ENCODE measurements at regions not wholly inside any gene's neighbourhood (a gene's known extent, or its start where the extent isn't known, plus 50 kb on each side); places are given as distances from the start of the nearest gene placed in this dataset.

DNA sequence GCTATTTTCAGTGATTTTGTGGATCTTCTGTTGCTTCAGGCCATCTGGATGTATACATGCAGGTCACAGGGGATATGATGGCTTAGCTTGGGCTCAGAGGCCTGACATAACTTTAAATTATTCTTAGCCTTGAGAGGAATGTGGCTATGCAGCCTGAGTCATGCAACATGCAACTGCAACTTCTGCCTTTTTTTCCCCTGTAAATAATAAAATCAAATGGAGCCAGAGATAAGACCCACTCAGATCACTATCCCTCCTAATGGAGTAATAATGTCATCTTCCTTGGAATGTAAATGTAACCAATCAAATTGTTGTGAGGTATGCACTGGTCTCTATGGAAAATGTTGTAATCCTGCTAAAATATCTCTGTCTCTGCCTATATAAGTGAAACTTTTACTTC is 54.9 kb downstream of the MAGEB17 start:
- no peak for DNase-seq (ENCODE audit: low read depth in 2 of 2)

DNA sequence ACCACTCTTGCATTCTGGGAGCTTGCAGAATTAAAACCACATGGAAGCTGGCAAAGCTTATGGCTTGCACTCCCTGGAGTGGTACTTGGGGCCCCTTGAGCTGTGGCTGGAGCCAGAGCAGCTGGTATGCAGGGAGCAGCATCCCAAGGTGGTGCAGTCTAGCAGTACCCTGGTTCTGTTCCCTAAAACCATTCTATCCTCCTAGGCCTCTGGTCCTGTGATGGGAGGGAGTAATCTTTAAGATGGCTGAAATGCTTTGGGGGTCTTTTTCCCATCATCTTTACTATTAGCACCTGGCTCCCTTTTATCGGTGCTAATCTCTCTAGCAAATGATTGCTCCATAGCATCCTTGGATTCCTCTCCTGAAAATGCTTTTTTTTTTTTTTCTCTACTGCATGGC is 56.1 kb downstream of the MAGEB17 start:
- DNase-seq (ENCODE audit: low read depth in 2 of 2), result no peak

DNA sequence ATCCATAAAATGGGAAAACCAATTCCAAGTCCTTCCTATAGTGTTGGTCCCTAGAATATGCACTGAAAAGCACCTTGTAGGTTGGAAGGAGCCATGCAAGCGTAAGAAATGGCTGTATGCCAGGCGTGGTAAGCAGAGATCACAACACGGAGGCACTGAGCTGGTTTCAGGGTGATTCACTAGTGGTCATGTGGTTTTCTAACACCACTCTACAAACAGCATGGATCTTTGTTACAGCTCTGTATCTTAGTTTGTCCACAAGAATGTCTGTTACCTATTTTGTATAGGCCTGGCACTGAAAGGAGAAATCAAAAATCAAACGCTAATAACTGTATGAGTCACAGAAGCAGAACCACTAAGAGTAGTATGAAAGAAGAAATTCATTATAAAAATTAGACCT is 71.9 kb downstream of the MAGEB17 start:
- DNase-seq (ENCODE audit: low read depth in 2 of 2), result no peak

DNA sequence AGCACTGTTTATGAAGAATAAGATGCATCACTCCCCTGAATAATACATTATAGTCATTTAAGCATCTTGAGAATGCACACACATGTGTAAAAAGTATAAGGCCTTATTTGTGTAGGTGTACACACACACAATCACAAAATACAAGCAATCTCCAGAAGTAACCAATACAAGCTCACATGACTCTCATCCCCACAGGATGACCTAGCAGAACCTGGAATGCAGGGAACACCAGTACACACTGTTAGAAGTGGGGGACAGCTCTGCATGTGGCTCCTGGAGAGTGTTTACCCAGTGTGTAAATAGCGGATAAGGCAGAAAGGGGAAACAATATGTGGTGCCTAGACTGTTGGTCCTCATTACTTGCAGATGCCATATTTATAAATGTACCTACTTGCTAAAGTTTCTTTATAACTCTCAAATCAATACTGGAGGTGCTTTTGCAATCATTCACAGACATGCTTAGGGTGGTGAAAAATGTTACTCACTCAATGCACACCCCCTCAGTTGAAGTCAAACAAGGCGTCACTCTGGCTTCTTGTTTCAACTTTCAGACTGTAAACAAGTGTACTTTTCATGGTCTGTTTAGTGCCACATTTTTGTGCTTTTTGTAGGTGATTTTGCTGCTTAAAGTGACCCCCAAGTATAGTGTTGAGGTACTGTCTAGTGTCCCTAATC is 73.1 kb downstream of the MAGEB17 start:
- no peak for DNase-seq (ENCODE audit: low read depth in 2 of 2)

DNA sequence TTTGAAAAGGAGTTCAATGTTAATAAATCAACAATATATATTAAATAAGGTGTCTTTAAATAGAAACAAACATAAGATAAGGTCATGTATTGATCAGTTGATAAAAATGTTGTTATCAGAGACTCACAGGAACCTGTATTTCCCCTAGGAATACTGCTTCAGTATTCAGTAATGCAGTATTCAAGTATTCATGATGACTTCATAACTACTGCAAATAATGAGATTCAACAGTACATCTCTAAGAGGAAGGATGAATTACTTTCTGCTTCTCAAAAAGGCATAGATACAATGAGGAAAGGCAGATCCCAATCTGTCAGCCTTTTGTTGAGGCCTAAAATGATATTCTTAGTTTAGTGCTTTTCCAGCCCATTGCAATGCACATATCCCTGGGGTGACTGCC is 73.7 kb downstream of the MAGEB17 start:
- DNase-seq (ENCODE audit: low read depth in 2 of 2), result no peak

DNA sequence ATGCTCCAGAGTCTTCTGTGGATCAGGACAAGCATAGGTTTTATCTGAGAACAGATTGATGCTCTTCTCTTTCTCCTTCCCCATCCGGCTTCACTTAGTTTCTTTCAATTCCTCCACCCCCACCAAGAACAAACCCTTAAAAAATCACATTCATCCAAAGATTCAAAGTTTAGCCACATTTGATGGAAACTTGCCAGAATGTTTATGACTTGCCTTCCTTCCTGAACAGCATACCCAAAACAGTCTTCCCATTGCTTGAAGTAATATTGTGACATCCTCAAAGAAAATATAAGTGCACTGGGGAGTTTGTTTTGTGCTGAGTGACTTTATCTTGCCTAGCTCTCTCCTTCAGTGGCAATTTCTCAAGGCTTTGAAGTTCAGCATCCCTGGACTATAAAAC is 83.0 kb downstream of the MAGEB17 start:
- no peak for DNase-seq (ENCODE audit: low read depth in 2 of 2)

DNA sequence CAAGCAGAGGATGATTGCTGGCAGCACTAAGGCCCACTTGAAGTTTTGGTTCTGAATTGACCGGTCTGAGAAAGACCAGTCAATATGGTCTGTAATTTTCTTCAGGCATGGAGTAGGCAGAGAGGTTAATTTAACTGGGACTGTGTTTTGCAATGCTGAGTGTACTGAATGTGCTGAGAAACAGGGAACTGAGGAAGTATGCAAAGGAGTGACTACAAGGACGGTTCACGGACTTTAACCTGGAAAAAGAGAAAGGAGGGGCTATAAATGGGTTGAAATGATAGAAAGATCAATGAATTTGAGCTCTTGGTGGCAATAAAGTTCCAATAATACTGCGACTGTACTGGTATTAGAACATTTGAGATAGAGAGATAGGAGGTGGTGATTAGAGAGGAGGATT is 84.5 kb downstream of the MAGEB17 start:
- no peak for DNase-seq (ENCODE audit: low read depth in 2 of 2)

DNA sequence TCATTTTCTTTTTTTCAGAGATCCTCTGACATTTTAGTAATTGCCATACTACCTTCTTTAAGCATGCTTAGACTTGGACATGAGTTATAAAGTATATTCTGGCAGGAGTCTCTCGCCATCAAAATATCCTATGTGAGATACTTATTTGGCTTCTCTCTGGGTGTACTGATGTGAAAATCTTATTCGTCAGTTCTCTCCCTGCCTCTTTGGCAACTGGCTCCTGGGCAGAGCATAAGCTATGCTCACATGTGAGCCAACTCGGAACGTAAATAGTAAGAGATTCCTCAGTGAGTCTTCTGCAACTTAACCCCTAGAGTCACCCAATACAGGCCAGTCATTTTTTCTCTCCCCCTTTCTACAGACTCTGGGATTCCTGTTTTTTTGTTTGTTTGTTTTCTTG is 91.6 kb downstream of the MAGEB17 start:
- DNase-seq (ENCODE audit: low read depth in 2 of 2), result no peak

DNA sequence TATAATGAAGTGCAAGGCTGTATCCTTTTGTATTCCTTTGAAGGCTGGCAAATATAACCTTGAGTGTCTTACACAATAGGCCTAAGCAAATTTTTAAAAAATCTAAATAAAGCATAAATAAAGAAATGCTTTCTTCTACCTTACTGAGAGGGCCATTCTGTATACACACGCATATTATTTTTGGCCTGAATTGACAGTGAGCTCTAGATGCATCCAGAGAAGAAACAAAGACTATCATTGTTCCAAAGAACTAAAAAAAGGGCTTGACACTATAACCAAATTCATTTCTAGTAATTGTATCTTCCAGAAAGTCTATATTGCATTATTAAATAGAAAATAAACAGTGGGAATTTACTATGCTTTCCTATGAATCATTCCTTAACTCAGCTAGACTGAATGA is 100.2 kb downstream of the MAGEB17 start:
- DNase-seq (ENCODE audit: low read depth in 2 of 2), result no peak

DNA sequence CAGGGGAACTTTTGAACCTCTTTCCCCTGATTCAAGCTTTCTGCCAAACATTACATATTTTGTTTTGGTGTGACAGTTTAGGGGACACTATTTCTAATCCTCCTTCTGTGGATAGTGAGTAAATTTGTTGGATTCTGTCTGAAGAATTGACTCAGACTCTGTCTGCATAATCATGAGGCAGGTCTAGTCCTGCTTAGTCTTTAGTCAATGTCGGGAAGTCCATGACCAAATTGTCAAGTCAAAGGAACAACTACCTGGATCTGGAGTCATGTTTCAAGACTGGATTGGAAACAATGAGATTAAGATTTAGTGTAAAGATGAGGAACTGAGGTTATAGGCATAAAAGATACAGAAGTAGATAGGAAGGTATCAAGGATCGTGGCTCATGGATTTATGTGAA is 100.9 kb downstream of the MAGEB17 start:
- DNase-seq (ENCODE audit: low read depth in 2 of 2), result no peak

DNA sequence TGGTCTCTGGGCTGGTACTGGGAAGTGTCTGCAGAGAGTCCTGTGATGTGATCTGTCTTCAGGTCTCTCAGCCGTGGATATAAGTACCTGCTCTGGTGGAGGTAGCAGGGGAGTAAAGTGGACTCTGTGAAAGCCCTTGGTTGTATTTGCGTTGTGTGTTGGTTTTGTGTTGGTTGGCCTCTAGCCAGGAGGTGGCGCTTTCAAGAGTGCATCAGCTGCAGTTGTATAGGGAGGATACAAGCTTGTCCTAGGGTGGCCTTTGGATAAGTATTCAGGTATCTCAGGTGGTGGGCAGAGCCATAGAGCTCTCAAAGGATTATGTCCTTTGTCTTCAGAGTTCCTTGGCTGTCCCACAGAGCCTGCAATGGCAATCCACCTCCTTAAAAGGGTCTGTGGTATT is 111.6 kb downstream of the MAGEB17 start:
- DNase-seq (ENCODE audit: low read depth in 2 of 2), result no peak

DNA sequence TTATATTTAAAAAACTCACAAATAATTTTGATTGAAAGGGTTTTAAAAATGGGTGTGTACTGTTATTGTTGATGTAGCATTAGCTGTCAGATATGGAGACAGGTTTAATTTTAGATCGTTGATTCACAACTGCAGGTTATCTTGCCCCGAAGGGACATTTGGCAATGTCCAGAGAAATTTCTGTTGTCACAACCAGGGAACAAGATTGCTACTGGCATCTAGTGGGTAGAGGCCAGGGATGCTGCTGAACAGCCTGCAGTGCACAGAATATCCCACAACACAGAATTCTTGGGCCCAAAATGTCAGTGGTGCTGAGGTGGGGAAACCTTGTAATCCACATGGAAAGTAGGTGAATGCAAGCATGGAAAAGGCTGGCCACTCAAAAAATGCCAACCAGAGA is 114.9 kb downstream of the MAGEB17 start:
- no peak for DNase-seq (ENCODE audit: low read depth in 2 of 2)

DNA sequence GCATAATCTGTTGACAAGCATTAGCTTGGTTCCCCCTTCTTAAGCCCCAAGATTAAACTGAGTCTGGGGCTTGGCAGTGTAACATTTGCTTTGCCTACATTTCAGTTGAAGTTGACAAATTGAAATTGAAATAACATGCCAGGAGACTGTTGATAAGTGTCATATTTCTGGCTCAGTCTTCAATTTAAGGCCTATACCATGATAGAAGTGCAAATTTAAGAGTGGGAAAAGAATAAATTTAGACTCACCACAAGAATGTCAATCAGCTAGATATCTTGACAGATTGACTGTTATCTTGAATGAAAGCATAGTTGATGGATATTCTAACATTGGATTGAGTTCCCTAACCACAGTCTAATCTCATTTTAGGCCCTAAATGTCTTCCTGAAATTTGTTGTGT is 117.6 kb downstream of the MAGEB17 start:
- DNase-seq (ENCODE audit: low read depth in 2 of 2), result no peak

DNA sequence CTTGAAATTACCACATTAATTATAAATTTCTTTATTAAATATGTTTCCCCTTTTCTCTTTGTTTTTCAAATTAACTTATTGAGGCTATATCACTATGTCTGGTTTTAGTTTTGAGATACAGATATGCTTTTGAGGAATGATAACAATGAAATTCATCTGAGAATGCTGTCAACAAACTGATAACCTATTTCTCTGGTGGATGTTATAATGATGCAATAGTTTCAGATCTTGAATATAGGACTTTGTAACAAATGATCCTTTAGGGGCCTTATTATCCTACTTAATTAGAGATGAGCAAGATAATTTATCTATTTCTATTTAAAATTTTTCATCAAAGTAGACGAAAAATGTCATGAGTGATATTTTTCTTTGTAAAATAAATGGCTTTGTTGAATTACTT is 123.7 kb downstream of the MAGEB17 start:
- no peak for DNase-seq (ENCODE audit: low read depth in 2 of 2)

DNA sequence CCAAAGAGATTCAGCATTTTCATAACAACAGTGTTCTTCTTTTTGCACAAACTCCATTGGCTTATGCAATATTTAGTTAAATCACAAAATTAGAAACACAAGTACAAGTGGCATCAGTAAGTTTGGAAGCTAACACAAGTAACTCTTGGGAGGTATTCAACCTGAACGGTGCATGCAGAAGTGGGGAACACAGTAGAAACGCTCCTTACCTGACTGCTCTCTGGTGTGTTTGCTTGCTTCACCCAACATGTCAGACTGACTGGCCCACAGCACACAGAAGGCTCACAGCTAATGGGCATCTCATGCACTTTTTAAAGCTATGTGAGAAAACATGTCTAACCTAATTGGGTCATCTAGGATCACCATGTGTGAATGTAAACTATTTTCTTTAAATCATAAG is 133.6 kb downstream of the MAGEB17 start:
- DNase-seq (ENCODE audit: low read depth in 2 of 2), result no peak

DNA sequence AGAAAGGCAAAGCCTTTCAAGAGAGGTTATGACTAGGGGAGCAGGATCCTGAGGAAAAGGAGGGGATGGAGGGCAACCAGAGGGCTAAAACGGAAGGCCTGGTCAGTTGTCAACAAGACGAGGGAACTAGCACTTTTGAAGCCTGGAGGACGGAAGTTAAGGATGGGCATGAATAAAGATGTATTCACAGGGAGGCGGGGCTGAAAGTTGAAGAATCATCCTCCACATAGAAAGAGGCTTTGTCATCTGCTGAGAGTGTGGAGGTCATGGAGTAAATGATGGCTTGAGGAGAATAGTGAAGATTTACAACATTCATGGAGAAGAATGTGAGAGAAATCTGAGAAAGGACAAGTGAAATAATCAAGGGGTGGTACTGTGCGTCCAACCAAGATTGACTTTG is 137.5 kb downstream of the MAGEB17 start:
- DNase-seq (ENCODE audit: low read depth in 2 of 2), result no peak

DNA sequence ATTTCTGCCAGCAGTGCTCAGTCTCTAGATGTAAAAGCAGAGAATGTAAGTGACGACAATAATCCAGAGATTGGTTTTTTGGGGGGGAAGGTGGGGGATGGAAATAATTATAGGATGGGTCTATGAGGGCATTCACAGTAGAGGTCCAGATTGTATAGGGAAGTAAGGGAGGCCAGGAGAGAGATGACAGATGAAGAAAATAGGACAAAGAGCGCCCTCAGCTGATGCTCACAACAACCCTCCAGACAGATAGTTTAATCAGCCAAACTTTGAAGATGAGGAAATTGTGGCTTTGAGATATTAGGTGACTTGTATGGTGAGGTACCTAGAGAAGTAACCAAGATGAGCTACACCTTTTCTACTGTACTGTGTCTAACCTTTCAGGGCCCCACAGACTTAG is 137.9 kb downstream of the MAGEB17 start:
- no peak for DNase-seq (ENCODE audit: low read depth in 2 of 2)

DNA sequence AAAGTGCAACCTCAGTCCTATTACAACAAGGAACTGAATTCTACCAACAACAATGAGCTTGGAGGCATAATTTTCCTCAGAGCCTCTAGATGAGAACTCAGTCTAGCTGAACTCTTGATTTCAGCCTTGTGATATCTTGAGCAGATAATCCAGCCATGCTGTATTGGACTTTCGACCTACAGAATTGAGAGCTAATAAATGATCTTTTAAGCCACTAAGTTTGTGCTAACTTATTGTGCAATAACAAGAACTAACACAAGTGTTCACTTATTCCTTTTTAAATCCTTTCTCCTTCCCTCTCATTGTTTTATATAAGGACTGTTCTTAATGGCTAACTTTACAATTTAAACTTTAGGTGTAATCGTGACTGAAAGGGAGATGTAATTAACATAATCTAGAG is 140.7 kb downstream of the MAGEB17 start:
- DNase-seq (ENCODE audit: low read depth in 2 of 2), result no peak

DNA sequence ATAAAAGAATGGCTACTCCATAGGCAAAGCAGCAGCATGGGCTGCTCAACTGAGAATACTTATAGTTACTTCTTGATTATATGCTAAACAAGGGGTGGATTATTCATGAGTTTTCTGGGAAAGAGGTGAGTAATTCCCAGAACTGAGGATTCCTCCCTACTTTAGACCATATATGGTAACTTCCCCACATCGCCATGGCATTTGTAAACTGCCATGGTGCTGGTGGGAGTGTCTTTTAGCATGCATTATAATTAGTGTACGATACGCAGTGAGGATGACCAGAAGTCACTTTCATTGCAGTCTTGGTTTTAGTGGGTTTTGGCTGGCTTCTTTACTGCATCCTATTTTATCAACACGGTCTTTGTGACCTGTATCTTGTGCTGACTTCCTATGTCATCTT is 141.5 kb downstream of the MAGEB17 start:
- DNase-seq (ENCODE audit: low read depth in 2 of 2), result no peak

DNA sequence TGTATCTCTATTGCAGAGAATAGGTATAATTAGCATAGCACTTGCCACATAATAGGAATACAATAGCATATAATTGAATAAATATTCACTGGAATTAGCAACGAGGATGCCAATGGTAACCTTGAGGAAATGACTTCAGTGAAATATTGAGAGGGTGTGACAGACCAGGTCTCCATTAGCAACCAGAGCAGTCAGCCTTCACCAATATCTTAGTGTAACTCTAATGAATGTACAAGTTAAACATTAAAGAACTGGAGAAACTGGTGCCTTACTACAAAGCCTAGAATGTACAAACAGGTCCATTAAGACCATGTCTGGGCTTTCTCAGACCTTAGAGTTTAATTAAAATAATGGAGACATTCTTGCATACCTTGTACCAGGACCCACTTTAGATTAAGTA is 143.0 kb downstream of the MAGEB17 start:
- no peak for DNase-seq (ENCODE audit: low read depth in 2 of 2)

DNA sequence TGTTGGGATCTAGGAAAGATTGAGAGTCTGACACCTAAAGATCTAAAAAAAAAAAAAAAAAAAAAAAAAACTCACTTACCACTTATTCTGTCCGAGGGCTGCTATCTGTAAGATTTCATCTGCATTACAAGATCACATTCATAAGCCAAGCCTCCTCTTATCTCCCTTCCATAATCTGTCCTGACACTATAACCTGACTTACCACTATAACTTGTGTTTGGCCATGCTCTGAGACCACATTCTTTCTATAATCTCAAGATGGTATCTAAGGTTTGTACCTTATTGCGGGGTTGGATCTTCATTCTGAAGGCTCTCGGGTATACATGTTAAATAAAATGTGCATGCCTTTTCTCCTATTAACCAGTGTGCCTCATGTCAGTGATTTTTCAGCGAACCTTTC is 144.4 kb downstream of the MAGEB17 start:
- DNase-seq (ENCODE audit: low read depth in 2 of 2), result no peak

DNA sequence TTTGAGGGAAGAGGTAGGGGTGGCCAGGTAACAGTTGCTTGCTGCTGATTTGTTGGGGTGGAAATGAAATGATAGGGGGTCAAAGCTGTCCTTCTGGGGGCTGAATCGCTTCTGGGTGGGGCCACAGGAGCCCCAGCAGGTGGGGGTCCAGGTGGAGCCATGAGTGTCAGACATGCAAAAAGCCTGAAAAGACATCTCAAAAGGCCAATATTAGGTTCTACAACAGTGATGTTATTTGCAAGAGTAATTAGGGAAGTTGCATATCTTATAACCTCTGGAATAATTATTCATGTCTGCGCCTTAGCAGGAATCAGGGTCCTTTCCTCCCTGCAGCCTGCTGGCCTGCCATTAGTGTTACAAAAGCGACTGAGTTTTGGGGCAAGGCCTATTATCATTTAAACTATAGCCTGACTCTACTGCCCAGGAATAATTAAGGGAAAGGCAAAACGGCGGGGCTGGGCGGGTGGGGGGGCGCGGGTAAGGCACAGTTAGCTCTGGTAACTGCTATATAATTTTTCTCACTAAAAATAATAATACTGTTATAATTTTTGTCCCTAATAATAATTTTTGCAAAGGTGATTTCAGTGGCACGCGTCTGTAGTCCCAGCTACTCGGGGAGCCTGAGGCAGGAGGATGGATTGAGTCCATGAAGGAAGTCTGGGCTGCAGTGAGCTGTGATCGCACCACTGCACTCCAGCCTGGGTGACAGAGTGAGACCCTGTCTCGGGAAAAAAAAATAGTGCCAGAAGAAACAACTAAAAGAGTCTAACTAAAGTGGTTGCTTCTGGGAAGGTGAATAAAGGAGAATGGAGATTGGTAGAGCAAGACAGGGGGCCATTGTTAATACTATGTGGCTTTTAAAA is 145.7 kb downstream of the MAGEB17 start:
- no peak for DNase-seq (ENCODE audit: low read depth in 2 of 2)

DNA sequence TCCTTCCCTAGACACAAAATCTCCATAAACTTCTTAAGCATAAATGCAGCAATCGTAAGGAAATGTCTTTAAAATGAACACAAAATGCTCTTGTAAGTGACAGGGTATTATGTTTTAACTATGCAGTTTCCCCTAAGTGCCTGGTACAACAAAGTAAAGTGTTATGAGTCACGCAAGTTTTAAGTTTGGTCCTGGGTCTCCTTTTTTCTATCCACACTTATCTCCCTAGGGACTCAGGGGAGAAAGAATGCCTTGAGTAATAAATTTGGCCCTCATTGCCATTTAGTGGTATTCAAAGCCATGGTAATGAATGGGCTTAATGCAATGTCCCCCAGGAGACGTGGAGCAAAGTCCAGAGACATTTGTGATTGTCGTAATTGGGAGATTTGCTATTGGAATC is 149.1 kb downstream of the MAGEB17 start:
- no peak for DNase-seq (ENCODE audit: low read depth in 2 of 2)

DNA sequence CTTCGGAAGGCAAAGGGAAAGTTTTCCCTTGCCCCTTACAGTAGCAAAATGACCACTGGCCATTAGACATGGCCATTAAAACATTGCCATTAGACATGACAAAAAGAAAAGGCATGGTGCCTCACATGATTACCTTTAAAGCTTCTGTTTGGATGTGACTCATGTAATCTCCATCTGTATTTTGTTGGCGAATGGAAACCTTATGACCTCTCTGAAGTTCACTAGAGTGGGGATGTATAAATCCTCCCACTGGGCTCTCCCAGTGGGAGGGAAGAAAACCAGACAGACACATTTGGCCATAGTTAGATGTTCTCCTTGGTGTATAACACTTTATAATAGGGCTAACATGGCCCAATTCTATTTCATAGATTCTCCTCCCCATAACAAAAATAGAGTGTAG is 152.6 kb downstream of the MAGEB17 start:
- DNase-seq (ENCODE audit: low read depth in 2 of 2), result no peak
